AG10803 (cell line): ENCODE measurements at regions not wholly inside any gene's neighbourhood (a gene's known extent, or its start where the extent isn't known, plus 50 kb on each side); places are given as distances from the start of the nearest gene placed in this dataset.
"Not testable (repeated sequence)": the region's sequence is repeated elsewhere in the genome, so short reads cannot be mapped to it uniquely, and the experiment has no call there.

ENCODE experiments used
- DNase-seq: peaks from one replicate; pipeline ENCODE4 v3.0.0; 2010; ENCODE audit warnings: low read depth
- H3K4me3 ChIP-seq: 2 replicates; pipeline ENCODE4 v1.5.1; 2011; ENCODE audit warnings: mild to moderate bottlenecking, low read length, control low read depth
- CTCF ChIP-seq: conservative IDR thresholded peaks from 2 replicates; pipeline ENCODE4 v1.5.1; 2011; ENCODE audit warnings: mild to moderate bottlenecking, low read length, control low read depth, inconsistent platforms

DNA sequence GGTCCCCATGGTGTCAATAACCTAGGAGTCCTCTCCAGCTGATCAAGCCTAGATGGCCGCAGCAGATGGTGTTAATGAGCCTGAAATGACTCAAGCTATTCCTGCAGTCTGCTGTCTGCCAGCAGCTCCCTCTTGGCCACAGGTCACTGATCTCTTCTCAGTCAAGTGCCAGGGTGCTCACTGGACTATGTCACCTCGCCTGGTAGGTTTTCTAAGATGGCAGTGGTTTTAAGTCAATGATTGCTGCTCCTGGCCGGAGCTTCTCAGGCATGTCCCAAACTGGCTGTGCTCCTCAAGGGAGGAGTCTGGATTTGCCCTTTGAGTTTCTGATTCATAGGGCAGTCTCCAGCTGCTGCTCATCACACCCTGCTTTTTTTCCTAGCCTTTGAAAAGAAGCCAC is 58.6 kb upstream of the SHISA6 start:
- no peak for DNase-seq
- no peak for TF ChIP-seq CTCF
- no peak overlapping the region for H3K4me3 ChIP-seq

DNA sequence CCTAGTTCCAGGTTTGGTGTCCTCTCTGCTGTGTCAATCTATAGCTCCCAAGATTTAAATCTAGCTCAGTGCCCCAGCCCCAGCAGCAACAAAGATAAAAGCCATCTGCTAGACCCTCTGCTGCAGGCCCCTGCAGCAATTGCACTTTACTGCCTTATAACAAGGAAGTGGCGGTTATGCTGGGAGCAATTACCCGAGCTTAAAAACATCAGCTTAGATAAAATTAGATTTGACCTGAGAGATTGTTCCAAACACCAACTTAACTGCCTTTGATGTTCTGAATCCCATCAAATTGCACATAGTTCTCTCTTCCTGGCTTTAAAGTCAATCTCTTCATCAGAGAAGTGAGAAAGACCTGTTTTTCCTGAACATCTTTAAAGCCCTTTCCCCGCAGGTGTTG is 62.4 kb upstream of the SHISA6 start:
- no peak for DNase-seq
- no peak overlapping the region for H3K4me3 ChIP-seq
- no peak for TF ChIP-seq CTCF

GRCh38 chr17:11177340-11177739 is 63.7 kb upstream of the SHISA6 start:
- TF ChIP-seq CTCF = no peak
- no peak overlapping the region for H3K4me3 ChIP-seq
- DNase-seq = no peak

DNA sequence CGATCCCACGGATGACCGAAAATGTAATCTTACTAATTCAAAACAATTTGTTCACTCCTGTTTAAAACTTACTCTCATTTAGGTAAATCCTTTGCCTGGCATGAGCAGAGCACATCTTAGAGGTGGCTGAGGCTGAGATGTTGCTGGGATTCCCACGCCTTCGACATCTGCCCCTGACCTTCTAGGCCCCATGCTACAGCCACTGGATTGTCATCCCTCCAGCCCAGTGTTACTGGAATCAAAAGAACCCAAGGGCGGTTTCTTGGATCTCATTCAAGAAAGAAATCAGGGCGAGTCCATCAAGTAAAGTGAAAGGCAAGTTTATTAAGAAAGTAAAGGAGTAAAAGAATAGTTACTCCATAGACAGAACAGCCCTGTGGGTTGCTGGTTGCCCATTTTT is 64.5 kb upstream of the SHISA6 start:
- H3K4me3 ChIP-seq = no peak overlapping the region
- TF ChIP-seq CTCF = no peak
- no peak for DNase-seq

GRCh38 chr17:11170881-11171280 is 70.1 kb upstream of the SHISA6 start:
- no peak overlapping the region for H3K4me3 ChIP-seq
- DNase-seq = no peak
- TF ChIP-seq CTCF = no peak

DNA sequence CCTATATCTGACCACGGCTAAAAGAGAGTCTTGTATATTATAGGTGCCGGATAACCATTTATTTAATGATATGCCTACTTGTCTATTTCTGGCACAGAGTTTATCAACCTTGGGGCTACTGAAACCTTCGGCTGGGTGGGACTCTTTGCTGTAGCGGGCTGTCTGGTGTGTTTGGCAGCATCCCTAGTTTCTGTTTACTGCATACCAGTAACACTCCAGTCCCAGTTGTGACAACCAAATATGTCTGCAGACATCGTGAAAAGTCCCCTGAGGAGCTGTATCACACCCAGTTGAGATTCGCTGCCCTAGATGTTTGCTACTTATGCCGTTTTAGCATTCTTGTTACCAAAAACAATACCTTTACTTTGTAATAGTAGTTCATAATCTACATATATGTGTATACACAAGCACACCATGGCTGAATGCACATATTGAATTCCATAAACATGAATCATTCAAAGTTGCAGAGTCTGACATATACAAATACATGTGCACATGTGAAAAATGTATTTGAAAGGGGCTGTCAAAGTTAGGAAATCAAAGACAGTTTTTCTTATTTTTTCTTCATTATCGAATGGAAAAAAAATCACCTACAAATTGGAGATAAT is 89.1 kb upstream of the SHISA6 start:
- no peak for DNase-seq
- no peak overlapping the region for H3K4me3 ChIP-seq
- no peak for TF ChIP-seq CTCF

- not testable (repeated sequence) for DNase-seq, H3K4me3 ChIP-seq
Measured at GRCh38 chr17:11150906-11151511, 90.0 kb upstream of the SHISA6 start.
